Muscle of back (tissue), 3 donors: ENCODE measurements at regions not wholly inside any gene's neighbourhood (a gene's known extent, or its start where the extent isn't known, plus 50 kb on each side); places are given as distances from the start of the nearest gene placed in this dataset.
"Not testable (repeated sequence)": the region's sequence is repeated elsewhere in the genome, so short reads cannot be mapped to it uniquely, and the experiment has no call there.

ENCODE experiments used
- DNase-seq, 3 donors: peaks; one replicate each; pipeline versions ENCODE4 v3.0.0 to v3.0.0-alpha.2; 2013

GRCh38 chr2:226578879-226579278, 220.7 kb downstream of the IRS1 start:
- no peak for DNase-seq

GRCh38 chr2:226578373-226578772, 221.2 kb downstream of the IRS1 start:
- no peak for DNase-seq

- no peak for DNase-seq
Observed at GRCh38 chr2:226575928-226576327, 223.7 kb downstream of the IRS1 start.

- DNase-seq, result no peak
Observed at GRCh38 chr2:226573158-226573557, 226.5 kb downstream of the IRS1 start.

GRCh38 chr2:226564667-226565066, 235.0 kb downstream of the IRS1 start:
- no peak for DNase-seq

GRCh38 chr2:226561962-226562361, 237.7 kb downstream of the IRS1 start:
- no peak for DNase-seq

- DNase-seq, result no peak
Observed at GRCh38 chr2:226560325-226560724, 239.3 kb downstream of the IRS1 start.

GRCh38 chr2:226559536-226559935, 240.1 kb downstream of the IRS1 start:
- no peak for DNase-seq

GRCh38 chr2:226558418-226558817, 241.2 kb downstream of the IRS1 start:
- DNase-seq, result no peak

- DNase-seq, result no peak
Observed at GRCh38 chr2:226556050-226556449, 243.6 kb downstream of the IRS1 start.

- no peak for DNase-seq
Observed at GRCh38 chr2:226554701-226555100, 244.9 kb downstream of the IRS1 start.

- DNase-seq, result no peak
Observed at GRCh38 chr2:226553333-226553732, 246.3 kb downstream of the IRS1 start.

- no peak for DNase-seq
Observed at GRCh38 chr2:226552571-226553285, 246.9 kb downstream of the IRS1 start.

- DNase-seq, result no peak
Observed at GRCh38 chr2:226551522-226552250, 247.9 kb downstream of the IRS1 start.

GRCh38 chr2:226550801-226551200, 248.8 kb downstream of the IRS1 start:
- no peak for DNase-seq

- DNase-seq, result peak in 2 of 3 donors; percentile 22 to 41
Observed at GRCh38 chr2:226548732-226549131, 250.9 kb downstream of the IRS1 start.

GRCh38 chr2:226544596-226545210, 254.9 kb downstream of the IRS1 start:
- no peak for DNase-seq

GRCh38 chr2:226540204-226540994, 259.2 kb downstream of the IRS1 start:
- DNase-seq, result no peak

GRCh38 chr2:226536410-226536809, 263.2 kb downstream of the IRS1 start:
- DNase-seq, result no peak

- DNase-seq, result not testable (repeated sequence)
Observed at GRCh38 chr2:226532976-226533375, 266.6 kb downstream of the IRS1 start.

GRCh38 chr2:226531061-226531810, 268.4 kb downstream of the IRS1 start:
- peak in 1 of 3 donors; percentile 40 for DNase-seq
